Trophoblast cell (in vitro differentiated cells and primary cell): ENCODE measurements at regions not wholly inside any gene's neighbourhood (a gene's known extent, or its start where the extent isn't known, plus 50 kb on each side); places are given as distances from the start of the nearest gene placed in this dataset.

Experiments
- DNase-seq, 2 donors: peaks; one replicate each; pipeline ENCODE4 v3.0.0-alpha.2; 2016
- H2AFZ ChIP-seq: 2 replicates; pipeline ENCODE4 v1.6.1; 2013; ENCODE audit warnings: low read length, moderate library complexity, mild to moderate bottlenecking; ENCODE audit not compliant: insufficient read depth, poor library complexity
- H2AK5ac ChIP-seq: 2 replicates; pipeline ENCODE4 v1.6.1; 2013; ENCODE audit warnings: mild to moderate bottlenecking, low read length
- H2BK120ac ChIP-seq: 2 replicates; pipeline ENCODE4 v1.6.1; 2013; ENCODE audit warnings: low read length, mild to moderate bottlenecking, moderate library complexity; ENCODE audit not compliant: insufficient read depth, poor library complexity
- H2BK12ac ChIP-seq: 2 replicates; pipeline ENCODE4 v1.6.1; 2013; ENCODE audit warnings: mild to moderate bottlenecking, low read length, moderate library complexity
- H2BK5ac ChIP-seq: 2 replicates; pipeline ENCODE4 v1.6.1; 2013; ENCODE audit warnings: low read length, low read depth, moderate library complexity, mild to moderate bottlenecking; ENCODE audit not compliant: poor library complexity
- H3K14ac ChIP-seq: 2 replicates; pipeline ENCODE4 v1.6.1; 2013; ENCODE audit warnings: mild to moderate bottlenecking, low read length
- H3K18ac ChIP-seq: 2 replicates; pipeline ENCODE4 v1.6.1; 2013; ENCODE audit warnings: mild to moderate bottlenecking, low read length
- H3K23ac ChIP-seq: 2 replicates; pipeline ENCODE4 v1.6.1; 2013; ENCODE audit warnings: low read length
- H3K27ac ChIP-seq: 2 replicates; pipeline ENCODE4 v1.5.1; 2013; ENCODE audit warnings: low read depth, mild to moderate bottlenecking, inconsistent platforms, low read length, moderate library complexity
- H3K27me3 ChIP-seq: 2 replicates; pipeline ENCODE4 v1.6.1; 2013; ENCODE audit warnings: inconsistent platforms, mild to moderate bottlenecking, low read length, moderate library complexity; ENCODE audit not compliant: insufficient read depth
- H3K36me3 ChIP-seq, 2 experiments: 1 replicate in 1 of 2; 2 replicates in 1 of 2; pipeline ENCODE4 v1.6.1; 2013; ENCODE audit warnings: low read length in 2 of 2, mild to moderate bottlenecking in 2 of 2, moderate library complexity in 1 of 2; ENCODE audit not compliant: insufficient read depth in 2 of 2, control insufficient read depth in 1 of 2
- H3K4ac ChIP-seq: 2 replicates; pipeline ENCODE4 v1.6.1; 2013; ENCODE audit warnings: low read depth, mild to moderate bottlenecking, low read length, moderate library complexity
- H3K4me1 ChIP-seq, 2 experiments: 1 replicate in 1 of 2; 2 replicates in 1 of 2; pipeline ENCODE4 v1.6.1; 2013; ENCODE audit warnings: low read length in 2 of 2, mild to moderate bottlenecking in 2 of 2, moderate library complexity in 1 of 2; ENCODE audit not compliant: insufficient read depth in 2 of 2, control insufficient read depth in 1 of 2
- H3K4me2 ChIP-seq: 2 replicates; pipeline ENCODE4 v1.6.1; 2013; ENCODE audit warnings: inconsistent platforms, mild to moderate bottlenecking, low read length, moderate library complexity
- H3K4me3 ChIP-seq: 2 replicates; pipeline ENCODE4 v1.5.1; 2013; ENCODE audit warnings: mild to moderate bottlenecking, low read depth, low read length, inconsistent platforms
- H3K79me1 ChIP-seq: one replicate; pipeline ENCODE4 v1.6.1; 2013; ENCODE audit warnings: low read length
- H3K79me2 ChIP-seq: 2 replicates; pipeline ENCODE4 v1.6.1; 2013; ENCODE audit warnings: low read length, mild to moderate bottlenecking; ENCODE audit not compliant: control insufficient read depth, insufficient read depth, poor library complexity
- H3K9ac ChIP-seq: 2 replicates; pipeline ENCODE4 v1.6.1; 2013; ENCODE audit warnings: mild to moderate bottlenecking, low read length
- H3K9me3 ChIP-seq: 2 replicates; pipeline ENCODE4 v1.6.1; 2013; ENCODE audit warnings: low read depth, mild to moderate bottlenecking, control low read depth, inconsistent platforms, low read length; ENCODE audit not compliant: insufficient read depth
- H4K12ac ChIP-seq: 2 replicates; pipeline ENCODE4 v1.6.1; 2013; ENCODE audit warnings: low read depth, mild to moderate bottlenecking, low read length, moderate library complexity
- H4K8ac ChIP-seq: 2 replicates; pipeline ENCODE4 v1.6.1; 2013; ENCODE audit warnings: low read depth, mild to moderate bottlenecking, low read length, moderate library complexity
- H4K91ac ChIP-seq: one replicate; pipeline ENCODE4 v1.6.1; 2013; ENCODE audit warnings: low read depth, mild to moderate bottlenecking, low read length, moderate library complexity
- WGBS: extraction: QIAGEN DNeasy Blood & Tissue Kit; methylation state at CpG from one replicate; pipeline ENCODE4 v1.1.7; 2013; ENCODE audit warnings: missing lambda C conversion rate; ENCODE audit not compliant: insufficient read length, insufficient coverage; ENCODE audit errors: extremely low coverage; 5-methylcytosine and 5-hydroxymethylcytosine counted together

DNA sequence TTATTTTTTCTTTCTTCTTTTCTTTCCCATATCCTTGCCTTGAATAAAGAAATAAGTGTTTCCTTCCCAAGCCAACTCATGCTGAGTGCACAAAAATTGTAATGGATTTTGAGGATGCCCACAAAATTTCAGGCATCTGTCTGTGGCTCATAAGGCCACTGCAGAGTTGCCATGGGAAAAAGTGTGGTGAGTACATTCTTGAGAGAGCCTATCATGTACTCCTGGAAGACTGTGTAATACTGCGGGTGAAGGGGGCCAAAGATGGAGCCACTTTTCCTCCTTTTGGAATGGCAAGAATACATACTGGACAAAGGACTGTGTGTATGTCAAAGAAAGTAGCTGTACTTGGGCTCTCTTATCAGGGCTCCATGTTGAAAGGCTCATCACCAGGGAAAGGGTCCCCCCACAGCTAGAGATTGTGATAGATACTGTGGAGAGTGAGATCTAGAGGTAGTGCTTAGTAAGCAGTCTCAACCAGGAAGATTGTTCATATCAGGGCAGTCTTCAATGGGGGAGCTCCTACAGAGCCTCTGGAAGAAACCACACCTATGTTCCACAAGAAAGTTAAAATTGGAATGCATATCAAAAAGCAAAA is 341.6 kb upstream of the KCND2 start:
- Histone ChIP-seq H4K91ac (no peak overlapping the region), H3K79me1 (no peaks in the 10 kb centered on the region), H3K4ac (no peak overlapping the region), H3K4me2 (no peak overlapping the region), H3K27ac (no peak overlapping the region), H4K12ac (no peak overlapping the region), H3K9me3 (no peaks in the 10 kb centered on the region), H2BK120ac (no peak overlapping the region), H3K18ac (no peak overlapping the region), H3K4me3 (no peak overlapping the region), H3K23ac (no peak overlapping the region), H4K8ac (no peak overlapping the region), H2BK5ac (no peak overlapping the region), H3K9ac (no peak overlapping the region), H2BK12ac (no peak overlapping the region), H3K27me3 (no peaks in the 10 kb centered on the region), H3K36me3 (no peaks in the 10 kb centered on the region), H2AFZ (no peak overlapping the region), H2AK5ac (no peak overlapping the region), H3K14ac (no peak overlapping the region), H3K4me1 (no peaks in the 10 kb centered on the region), H3K79me2 (no peaks in the 10 kb centered on the region)
- no CpG with 5 or more reads among the region's 1 CpG for WGBS
- no peak for DNase-seq

- no CpG with 5 or more reads among the region's 4 CpGs for WGBS
- Histone ChIP-seq H3K18ac (no peak overlapping the region), H3K27me3 (no peaks in the 10 kb centered on the region), H3K4me2 (no peak overlapping the region), H3K4me3 (no peak overlapping the region), H3K4ac (no peak overlapping the region), H4K12ac (no peak overlapping the region), H3K36me3 (no peaks in the 10 kb centered on the region), H3K9me3 (no peaks in the 10 kb centered on the region), H3K27ac (no peak overlapping the region), H2BK5ac (no peak overlapping the region), H3K9ac (no peak overlapping the region), H2BK120ac (no peak overlapping the region), H2AFZ (no peak overlapping the region), H3K79me2 (no peaks in the 10 kb centered on the region), H3K4me1 (no peaks in the 10 kb centered on the region), H4K8ac (no peak overlapping the region), H4K91ac (no peak overlapping the region), H2AK5ac (no peak overlapping the region), H3K14ac (no peak overlapping the region), H3K23ac (no peak overlapping the region), H3K79me1 (no peaks in the 10 kb centered on the region), H2BK12ac (no peak overlapping the region)
- peak in 1 of 2 donors; percentile 69 for DNase-seq
Measured at GRCh38 chr7:119935418-119936025, 337.5 kb upstream of the KCND2 start.

- Histone ChIP-seq H3K4ac (no peak overlapping the region), H4K12ac (no peak overlapping the region), H3K14ac (no peak overlapping the region), H3K4me1 (no peaks in the 10 kb centered on the region), H4K91ac (no peak overlapping the region), H2BK120ac (no peak overlapping the region), H3K23ac (no peak overlapping the region), H3K9ac (no peak overlapping the region), H2AK5ac (no peak overlapping the region), H3K36me3 (no peaks in the 10 kb centered on the region), H3K4me2 (no peak overlapping the region), H2BK5ac (no peak overlapping the region), H3K79me2 (no peaks in the 10 kb centered on the region), H2AFZ (no peak overlapping the region), H4K8ac (no peak overlapping the region), H3K27ac (no peak overlapping the region), H2BK12ac (no peak overlapping the region), H3K4me3 (no peak overlapping the region), H3K79me1 (no peaks in the 10 kb centered on the region), H3K9me3 (no peaks in the 10 kb centered on the region), H3K27me3 (no peaks in the 10 kb centered on the region), H3K18ac (no peak overlapping the region)
- DNase-seq: no peak
- no CpG with 5 or more reads among the region's 2 CpGs for WGBS
Measured at GRCh38 chr7:119936836-119937235, 336.1 kb upstream of the KCND2 start.

DNA sequence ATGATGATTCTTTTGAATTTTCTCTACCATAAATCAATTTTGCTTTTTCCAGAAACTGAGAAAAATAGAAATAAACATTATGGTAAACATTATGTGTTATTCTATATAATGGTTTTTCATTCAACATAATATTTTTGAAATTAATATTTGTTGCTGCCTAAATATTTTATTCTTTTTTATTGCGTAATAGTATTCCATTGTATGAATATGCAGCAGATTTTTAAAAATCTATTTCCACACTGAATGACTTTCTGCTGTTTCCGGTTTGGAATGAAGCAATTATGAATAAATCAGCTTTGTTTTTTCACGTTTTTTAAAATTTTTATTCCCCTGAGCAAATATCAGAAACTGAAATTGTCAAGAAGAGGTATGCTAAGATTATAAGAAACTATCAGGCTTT is 335.2 kb upstream of the KCND2 start:
- Histone ChIP-seq H3K18ac (no peak overlapping the region), H3K4me3 (no peak overlapping the region), H2BK5ac (no peak overlapping the region), H3K14ac (no peak overlapping the region), H3K36me3 (no peaks in the 10 kb centered on the region), H2BK120ac (no peak overlapping the region), H3K4ac (no peak overlapping the region), H3K27me3 (no peaks in the 10 kb centered on the region), H4K8ac (no peak overlapping the region), H2BK12ac (no peak overlapping the region), H2AFZ (no peak overlapping the region), H4K91ac (no peak overlapping the region), H3K9me3 (no peaks in the 10 kb centered on the region), H3K23ac (no peak overlapping the region), H3K4me1 (no peaks in the 10 kb centered on the region), H3K79me2 (no peaks in the 10 kb centered on the region), H3K4me2 (no peak overlapping the region), H3K27ac (no peak overlapping the region), H4K12ac (no peak overlapping the region), H3K79me1 (no peaks in the 10 kb centered on the region), H2AK5ac (no peak overlapping the region), H3K9ac (no peak overlapping the region)
- DNase-seq: no peak
- WGBS: no CpG with 5 or more reads among the region's 3 CpGs
